HL-60/S4 (cell line): ENCODE measurements at regions not wholly inside any gene's neighbourhood (a gene's known extent, or its start where the extent isn't known, plus 50 kb on each side); places are given as distances from the start of the nearest gene placed in this dataset.

Experiments
- in situ Hi-C: fragments of 300-500 bp; cut with MboI; formaldehyde crosslinking; loops from 2 replicates; pipeline ENCODE4 v1.14.3; 2022; ENCODE audit warnings: low sequenced_read_pairs

DNA sequence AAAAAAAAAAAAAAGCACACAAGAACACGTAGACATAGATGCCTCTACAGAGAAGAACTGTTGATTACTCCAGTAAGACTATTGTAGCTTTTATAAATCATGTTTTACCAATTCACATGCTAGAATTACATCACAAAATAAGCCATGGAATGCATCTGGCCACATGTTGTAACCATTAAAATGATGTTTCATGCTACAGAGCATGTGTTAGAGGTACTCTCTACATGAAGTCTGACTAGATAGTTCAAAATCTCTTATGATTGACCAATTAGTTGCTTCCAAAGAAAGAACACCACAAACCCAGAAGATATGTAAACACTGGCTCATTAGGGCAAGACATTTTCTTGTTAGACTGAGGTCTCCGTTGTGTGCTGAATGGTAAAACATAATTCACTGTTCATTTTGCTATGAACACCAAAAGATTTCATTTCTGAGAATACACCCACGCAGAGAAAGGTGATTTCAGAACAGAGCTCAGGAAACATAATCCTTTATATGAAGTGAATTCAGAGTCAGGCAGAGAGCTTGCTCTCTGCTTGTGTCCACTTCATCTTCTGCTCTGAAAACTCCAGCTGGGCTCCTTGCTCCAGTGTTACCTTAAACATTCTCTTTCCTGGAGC is 411.4 kb upstream of the SOX9 start:
- in situ Hi-C loops = no loop called here

- in situ Hi-C loops = no loop called here
These were observed 410.9 kb upstream of the SOX9 start for GRCh38 chr17:71709946-71710345.

DNA sequence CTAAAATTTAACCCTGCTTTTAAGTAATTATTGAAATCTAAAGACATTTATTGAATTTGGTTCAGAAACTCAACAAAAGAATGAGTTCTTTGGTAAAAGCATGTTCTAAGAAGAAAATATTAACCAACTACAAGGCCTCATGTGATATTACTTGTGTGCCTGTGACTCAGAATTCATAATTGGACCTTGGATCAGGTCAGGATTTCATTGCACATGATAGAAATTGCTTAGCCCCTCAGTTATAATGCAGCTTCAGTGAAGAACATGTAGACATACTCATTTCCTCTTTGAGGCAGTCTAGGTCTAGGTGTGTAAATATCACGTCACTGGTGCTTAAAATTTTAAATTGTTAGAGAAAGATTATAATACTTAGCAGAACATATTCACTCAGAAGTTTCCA is 410.0 kb upstream of the SOX9 start:
- in situ Hi-C loops = no loop called here

DNA sequence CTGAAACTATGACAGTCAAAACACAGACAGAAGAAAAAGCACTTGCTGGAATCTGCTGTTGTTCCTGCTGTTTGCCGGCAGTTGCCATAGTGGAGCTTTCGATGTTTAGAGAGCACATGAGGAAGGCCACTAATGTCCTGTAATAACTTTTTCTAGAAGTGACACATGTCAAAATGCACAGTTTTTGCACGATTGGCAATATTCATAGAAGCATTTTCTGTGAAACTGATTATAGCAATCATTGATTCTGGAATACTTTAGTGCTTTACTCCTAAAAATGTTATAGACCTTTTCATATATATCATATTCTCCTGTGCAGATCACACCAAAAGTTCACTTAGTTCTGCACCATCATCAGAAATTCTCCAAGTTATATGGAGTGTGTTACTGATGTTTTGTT is 407.0 kb upstream of the SOX9 start:
- in situ Hi-C loops = no loop called here

- in situ Hi-C loops = no loop called here
These were observed 396.5 kb upstream of the SOX9 start for GRCh38 chr17:71724339-71724738.

- in situ Hi-C loops = no loop called here
These were observed 395.0 kb upstream of the SOX9 start for GRCh38 chr17:71725811-71726210.

DNA sequence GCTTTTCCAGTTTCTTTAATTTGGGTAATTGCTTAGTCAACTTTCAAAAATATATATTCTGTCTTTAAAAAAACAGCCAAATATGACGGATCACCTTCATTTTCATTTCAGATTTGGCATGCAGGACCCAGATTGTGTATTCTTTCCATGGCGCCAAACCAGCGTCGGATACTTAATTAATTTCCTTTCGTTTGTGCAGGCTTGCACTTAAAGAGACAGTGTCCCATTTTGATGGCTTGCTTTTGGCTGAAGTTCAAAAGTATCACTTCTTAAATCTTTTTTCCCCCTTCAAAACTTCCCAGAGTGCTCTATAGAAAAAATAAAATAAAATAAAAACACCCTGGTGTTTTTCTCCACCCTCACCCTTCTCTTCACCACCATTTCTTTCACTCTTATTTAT is 394.5 kb upstream of the SOX9 start:
- in situ Hi-C loops = no loop called here

DNA sequence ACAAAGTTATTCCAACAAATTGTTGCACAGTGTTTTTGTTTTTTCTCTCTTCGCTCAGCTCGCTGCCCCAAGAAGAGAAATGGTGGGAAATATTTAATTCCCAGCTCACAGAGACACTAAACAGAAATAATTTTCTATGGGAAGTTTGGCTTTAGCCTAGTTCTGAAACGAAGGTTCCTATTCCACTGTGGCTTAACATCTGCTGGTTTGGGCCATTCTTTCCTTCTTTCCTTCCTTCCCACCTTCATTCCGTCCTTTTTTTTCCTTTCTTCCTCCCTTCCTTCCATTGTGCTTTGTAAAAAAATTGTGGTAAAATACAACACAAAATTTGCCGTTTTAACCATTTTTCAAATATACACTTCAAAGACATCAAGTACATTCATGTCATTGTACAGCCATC is 393.5 kb upstream of the SOX9 start:
- in situ Hi-C loops = no loop called here

DNA sequence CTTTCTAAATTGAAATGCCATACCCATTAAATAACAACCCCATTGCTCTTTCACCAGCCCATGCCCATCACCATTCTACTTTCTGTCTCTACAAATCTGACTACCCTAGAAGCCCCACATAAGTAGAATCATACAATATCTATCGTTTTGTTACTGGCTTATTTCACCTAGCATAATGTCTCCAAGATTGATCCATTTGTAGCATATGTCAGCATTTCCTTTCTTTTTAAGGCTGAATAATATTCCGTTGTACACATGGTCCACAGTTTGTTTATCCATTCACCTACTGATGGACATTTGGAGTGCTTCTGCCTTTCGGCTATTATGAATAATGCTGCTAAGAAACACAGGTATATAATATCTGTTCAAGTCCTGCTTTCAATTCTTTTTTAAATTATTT is 393.1 kb upstream of the SOX9 start:
- in situ Hi-C loops = no loop called here

GRCh38 chr17:71730871-71731270 is 389.9 kb upstream of the SOX9 start:
- in situ Hi-C loops = no loop called here

GRCh38 chr17:71735893-71736292 is 384.9 kb upstream of the SOX9 start:
- in situ Hi-C loops = no loop called here

- in situ Hi-C loops = no loop called here
These were observed 380.0 kb upstream of the SOX9 start for GRCh38 chr17:71740866-71741265.

- in situ Hi-C loops = no loop called here
These were observed 379.0 kb upstream of the SOX9 start for GRCh38 chr17:71741836-71742235.

DNA sequence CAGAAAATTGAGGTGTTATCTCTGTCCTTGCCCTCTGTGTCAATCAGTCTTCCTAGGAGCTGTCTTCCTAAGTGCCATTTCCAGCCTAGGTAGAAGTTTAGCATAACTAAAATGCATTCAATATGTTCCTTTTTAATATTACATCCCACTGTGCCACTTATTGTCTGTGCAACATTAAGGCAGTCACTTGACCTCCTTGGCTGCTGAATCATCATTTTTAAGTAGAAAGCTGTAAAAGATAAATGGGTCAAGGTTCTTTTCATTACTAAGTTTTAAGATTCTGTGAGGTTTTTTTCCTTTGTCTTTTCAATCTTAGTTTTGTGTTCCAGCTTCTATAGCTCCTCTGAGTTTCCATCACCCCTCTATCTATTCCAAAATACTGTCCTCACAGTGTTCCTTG is 371.9 kb upstream of the SOX9 start:
- in situ Hi-C loops = no loop called here

DNA sequence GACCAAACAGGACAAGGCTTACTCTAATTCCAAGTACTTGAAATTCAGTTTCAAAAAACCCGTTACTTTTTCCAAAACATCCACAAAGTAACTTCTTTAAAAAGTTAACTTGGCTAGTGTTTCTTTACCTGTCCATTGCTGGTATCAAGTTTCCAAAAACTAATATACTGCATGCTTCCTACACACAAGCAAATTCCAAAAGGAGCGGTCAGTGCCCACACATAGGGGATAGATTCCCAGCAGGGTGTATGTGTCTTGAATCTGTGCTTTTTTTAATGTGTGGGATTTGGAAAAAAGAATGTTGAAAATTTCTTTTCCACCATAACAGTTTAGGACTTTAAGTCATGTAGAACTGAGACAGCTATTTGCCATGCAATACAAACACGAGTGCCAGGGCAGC is 367.8 kb upstream of the SOX9 start:
- in situ Hi-C loops = no loop called here

- in situ Hi-C loops = no loop called here
These were observed 363.7 kb upstream of the SOX9 start for GRCh38 chr17:71757156-71757555.

- in situ Hi-C loops = no loop called here
These were observed 362.9 kb upstream of the SOX9 start for GRCh38 chr17:71757956-71758355.

DNA sequence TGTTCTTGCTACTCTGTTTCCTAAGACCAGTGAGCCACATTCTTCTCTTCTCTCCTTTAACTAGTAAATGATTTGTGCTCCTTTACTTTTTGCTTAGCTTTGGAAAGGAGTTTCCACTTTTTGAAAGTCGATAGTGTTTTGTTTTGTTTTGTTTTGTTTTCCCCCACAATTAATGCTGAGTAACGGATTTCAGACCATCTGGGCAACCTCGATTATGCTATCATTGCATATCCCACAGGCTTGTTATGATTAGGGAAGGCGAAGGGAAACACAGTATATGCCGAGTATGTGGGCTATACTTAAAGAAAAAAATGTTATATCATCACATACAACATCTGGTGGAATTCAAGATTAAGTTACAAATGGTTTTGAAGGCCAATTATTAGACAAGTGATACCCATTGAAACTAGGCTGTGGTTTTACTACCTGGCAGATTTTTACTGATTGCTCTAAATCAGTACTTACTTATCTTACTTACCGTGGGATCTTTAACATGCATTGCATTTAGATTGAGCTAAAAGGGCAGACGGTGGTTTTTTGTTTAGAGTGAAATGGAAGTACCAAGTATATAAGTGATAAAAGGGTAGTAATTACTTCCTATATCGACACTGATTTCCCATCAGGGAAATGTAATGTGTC is 361.3 kb upstream of the SOX9 start:
- in situ Hi-C loops = no loop called here

DNA sequence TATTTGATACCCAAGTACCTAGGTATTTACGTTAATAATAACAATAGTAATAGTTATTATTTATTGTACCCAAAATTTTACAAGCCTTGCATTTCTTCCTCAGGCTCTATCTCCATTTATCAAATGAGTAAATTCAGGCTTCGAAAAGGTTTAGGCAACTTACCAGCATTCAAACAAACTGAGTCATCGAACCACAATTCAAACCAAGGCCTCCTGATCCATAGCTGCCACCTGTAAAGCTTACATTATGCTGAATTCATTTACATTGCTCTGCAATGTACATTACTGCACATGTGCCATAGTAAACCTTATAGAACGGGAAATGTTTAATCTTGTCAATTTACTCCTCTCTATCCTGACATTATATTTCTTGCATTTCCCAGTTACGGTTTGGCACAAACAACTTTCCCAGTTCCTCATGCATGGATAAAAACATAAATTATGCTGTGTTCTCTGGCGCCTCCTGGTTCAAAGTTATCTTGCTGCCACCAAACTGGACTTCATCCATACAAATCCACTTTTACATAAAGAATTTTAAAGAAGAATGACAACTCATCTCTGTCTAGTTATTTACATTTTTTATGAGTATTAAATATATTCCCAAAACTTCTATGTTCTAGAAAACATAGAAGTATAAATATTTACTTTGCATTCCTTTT is 360.6 kb upstream of the SOX9 start:
- in situ Hi-C loops = no loop called here

DNA sequence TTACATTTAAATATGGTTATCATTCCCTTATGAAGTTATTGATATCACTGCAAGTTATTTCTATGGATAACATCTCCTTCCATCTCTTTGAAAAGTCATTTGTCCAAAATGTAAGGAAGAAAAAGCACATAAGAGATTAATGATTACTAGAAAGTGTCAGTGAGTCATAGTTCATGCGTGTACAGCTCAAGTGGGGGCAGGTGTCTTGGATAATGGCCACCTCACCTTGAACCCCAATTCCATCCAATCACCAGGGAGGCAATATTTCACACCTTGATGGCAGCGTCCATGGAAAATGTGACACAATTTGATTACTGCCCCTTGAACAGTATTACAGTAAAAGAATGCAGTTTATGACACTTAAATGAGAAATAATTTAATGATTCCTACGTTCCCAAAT is 358.3 kb upstream of the SOX9 start:
- in situ Hi-C loops = no loop called here

- in situ Hi-C loops = no loop called here
These were observed 356.3 kb upstream of the SOX9 start for GRCh38 chr17:71764505-71764904.

- in situ Hi-C loops = no loop called here
These were observed 355.4 kb upstream of the SOX9 start for GRCh38 chr17:71765437-71765836.

DNA sequence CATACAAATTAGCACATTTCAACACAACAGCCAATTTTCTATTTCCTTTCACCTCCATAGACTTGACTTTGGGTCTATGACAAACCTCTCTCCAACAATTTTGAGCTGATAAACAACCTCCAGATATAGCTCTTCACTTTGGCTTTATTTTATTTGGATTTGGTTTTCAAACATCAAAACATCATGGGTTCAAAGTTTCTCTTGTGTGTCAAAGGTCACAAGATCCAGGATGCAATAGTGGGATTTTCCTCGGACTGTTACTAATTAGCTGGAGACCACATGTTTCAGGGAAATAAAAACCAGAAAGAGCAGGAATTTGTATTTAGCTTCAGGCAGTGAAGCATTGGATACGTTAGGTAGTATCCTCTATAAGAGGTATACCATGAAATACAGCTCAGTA is 351.0 kb upstream of the SOX9 start:
- in situ Hi-C loops = no loop called here
